GM19438 (cell line): ENCODE measurements at regions not wholly inside any gene's neighbourhood (a gene's known extent, or its start where the extent isn't known, plus 50 kb on each side); places are given as distances from the start of the nearest gene placed in this dataset.
"Not testable (repeated sequence)": the region's sequence is repeated elsewhere in the genome, so short reads cannot be mapped to it uniquely, and the experiment has no call there.

Source experiments
- ATAC-seq: cut with Tn5 transposase; IDR thresholded peaks from one replicate; pipeline ENCODE4 v1.9.1; 2021; ENCODE audit warnings: low read depth; ENCODE audit not compliant: unreplicated experiment

DNA sequence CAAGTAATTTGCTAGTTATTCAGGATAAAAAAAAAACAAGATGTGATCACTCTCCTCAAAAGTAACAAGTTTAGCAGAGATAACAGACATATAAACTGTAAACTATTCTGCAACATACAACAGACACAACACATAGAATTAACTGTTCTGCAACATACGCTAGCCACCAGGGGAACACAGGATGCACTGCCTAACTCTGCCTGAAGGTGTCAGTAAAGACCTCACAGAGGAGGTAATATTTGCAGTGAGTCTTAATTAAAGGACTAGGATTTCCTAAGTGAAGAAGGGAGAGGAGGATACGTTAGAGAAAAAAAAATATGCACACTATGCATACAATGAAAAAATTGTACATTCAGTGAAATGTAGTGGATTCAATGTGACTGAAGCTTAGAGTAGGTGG lies 129.6 kb downstream of the NBPF8 start:
- ATAC-seq = peak; percentile 99

DNA sequence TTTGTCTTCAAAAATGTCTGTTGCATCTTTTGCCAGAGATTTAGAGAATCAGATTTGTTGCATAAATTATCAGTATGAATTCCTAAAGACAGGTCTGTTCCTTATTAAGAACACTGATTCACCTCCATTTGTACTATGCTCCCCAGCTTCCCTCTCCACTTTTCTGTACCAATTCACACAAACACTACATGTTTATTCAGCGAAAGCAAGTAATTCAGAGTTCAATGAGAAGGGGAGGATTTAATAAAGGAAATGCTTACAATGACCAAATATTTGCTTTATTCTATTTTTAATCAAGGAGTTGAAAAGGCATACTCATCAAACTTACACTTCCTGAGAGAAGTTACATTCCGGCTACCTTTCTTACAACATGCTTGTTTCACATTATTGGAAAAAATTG lies 135.5 kb downstream of the NBPF8 start:
- ATAC-seq = not testable (repeated sequence)

DNA sequence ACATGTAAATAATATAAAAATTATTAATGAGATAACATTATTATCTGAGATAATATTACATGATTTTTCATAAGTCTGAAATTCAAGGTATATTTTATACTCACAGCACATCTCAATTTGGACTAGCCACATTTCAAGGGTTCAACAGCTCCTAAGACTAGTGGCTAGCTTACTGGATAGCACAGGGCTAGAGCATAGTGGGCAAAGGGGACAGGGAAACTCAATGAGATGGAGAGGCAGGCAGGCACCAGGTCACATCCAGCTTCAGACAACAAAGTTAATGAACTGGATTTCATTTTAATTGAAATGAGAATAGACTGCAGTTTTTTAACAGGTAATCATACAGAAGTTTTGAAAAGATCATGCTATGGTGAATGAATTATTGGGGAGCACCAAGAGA lies 137.4 kb downstream of the NBPF8 start:
- ATAC-seq = not testable (repeated sequence)

DNA sequence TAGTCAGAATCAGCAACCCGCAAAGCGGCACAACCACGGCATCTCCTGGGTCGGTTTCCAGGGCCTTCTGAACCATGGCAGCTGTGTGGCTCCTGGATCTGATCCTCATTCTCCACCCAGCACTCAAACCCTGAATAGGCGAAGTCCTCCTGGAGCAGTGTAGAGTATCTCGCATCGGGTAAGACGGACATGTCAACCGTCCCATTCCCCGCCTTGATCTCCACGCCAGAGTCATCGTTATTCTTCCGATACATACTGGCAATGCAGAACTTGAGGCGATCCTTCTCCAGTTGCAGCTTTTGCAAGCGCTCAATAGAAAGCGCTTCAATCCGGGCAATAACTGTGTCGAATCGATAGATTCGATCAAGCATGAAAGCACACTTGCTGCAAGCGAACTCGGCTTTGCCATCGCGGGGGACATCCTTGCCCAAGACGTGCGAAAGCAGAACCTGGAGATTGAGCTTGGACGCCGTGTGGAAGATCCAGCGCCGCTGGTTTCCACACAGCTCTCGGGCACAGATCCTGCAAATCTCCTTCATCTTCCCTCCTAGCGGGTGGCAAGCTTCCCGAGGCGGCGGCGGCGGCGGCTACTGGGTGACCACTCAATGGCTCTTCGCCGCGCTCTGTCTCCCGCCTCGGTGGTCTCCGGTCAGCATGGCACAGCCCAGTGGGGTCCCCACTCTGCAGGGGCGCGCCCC lies 142.9 kb downstream of the NBPF8 start:
- ATAC-seq = not testable (repeated sequence)

DNA sequence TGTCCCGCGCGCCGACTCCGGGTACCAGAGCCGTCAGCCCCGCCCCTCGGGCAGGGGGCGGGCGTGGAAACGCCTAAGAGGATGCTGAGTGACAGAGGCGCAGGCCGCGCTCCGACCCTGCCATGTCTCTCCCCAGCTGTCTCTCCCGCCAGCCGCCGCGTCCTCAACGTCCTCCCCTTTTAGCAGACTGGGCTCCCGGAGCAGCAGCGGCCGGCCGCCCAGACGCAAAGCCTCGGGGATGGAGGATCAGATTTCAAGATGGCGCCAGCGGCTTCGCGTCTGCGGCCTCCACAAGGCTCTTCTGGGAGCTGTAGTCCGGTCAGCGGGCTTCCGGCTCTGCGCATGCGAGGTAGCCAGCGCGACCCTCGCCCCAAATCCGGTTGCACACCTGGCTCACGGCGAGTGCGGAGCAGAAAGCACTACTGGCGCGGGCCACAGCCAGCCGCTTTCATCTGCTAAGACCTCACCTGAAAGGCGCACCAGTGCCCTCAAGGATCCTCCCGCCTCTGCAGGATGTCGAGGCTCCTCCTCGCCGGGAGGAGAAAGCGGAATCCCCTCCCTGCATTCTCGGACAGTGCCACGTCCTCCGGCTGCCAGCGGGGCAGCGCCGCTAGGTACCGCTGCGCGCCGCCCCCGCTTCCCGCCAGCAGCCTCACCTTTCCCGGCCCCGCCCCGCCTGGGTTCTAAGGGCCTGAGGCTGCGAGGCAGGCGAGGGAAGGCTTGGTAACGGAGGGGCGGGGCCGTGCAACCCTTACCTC lies 143.6 kb downstream of the NBPF8 start:
- peak; percentile 76 for ATAC-seq

DNA sequence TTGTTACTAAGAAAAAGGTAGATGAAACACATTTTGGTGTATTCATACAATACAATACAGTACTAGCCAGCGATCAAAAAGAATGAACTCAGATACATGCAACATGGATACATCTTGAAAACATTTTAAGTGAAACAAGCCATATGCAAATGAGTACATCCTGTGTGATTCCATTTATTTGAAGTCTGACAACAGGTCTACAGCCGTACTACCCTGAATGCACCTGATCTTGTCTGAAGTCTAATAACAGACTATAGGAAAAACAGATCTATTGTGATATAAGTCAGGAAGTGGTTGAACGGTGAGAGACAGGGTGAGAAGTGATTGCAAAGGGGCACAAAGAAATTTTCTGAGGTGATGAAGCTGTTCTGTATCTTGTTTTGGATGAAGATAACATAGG lies 146.9 kb downstream of the NBPF8 start:
- not testable (repeated sequence) for ATAC-seq

DNA sequence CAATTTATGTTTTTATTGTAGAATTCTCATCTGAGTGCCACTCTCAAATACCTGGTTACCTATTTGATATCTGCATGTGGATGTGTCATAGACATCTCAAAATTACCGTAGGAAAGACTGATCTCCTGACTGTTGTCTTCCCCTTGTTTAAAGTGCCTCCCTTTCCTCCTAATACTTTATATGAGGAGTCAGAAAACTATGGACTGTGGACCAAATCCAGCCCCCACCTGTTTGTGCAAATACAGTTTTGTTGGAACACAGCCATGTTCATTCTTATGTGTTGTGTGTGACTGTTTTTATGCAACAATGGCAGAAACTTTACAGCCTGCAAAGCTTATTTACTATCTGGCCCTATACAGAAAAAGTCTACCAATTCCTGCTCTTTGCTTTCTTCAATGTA lies 150.6 kb downstream of the NBPF8 start:
- ATAC-seq = not testable (repeated sequence)

DNA sequence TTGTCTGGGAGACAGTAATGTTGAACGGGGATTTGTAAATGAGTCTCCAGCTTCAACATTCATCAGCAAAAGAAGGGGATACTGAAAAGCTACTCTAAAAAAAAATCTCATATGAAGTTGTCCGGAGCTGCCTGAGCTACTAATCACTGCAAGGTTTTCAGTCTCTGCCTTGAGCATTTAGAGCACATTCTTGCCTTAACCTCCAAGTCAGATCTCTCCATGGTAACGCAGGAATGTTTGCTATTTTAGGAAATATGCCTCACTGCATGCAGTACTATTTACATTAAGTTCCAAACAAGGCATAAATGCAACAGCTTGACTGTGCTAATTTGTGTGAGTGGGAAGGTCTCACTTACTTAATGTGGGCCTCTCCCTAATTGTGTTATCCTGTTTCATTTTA lies 152.8 kb downstream of the NBPF8 start:
- ATAC-seq = not testable (repeated sequence)

DNA sequence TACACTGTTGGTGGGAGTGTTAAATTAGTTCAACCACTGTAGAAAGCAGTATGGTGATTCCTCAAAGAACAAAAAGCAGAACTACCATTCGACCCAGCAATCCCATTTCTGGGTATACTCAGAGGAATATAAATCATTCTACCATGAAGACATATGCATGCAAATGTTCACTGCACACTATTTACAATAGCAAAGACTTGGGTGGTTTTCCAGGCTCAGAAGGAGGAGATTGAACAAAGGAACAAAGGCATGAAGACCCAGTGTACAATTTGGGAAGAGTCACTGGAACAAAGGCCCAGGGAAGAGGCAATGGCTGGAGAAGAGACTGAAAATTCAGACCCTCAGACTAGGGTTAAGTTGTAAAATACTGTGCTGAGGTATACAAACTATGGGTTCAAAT lies 148.5 kb upstream of the NBPF26 start:
- not testable (repeated sequence) for ATAC-seq

DNA sequence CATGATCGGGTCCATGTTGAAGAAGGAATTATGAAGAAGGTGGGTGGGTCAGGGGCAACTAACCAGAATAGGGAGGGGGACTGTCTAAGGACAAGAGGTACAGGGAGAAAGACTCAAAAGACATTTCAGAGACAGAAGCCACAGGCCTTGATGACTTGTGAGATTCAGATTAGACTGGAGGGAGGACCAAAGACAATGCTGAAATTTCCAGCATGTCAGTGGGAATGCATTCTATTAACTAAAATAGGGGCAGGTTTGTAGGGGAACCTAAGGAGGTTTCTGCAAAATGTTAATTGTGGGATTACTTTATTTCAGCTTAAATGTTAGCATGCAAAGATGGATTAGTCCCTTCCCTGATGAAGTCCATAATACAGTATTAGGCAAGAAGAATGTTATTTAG lies 141.6 kb upstream of the NBPF26 start:
- not testable (repeated sequence) for ATAC-seq

DNA sequence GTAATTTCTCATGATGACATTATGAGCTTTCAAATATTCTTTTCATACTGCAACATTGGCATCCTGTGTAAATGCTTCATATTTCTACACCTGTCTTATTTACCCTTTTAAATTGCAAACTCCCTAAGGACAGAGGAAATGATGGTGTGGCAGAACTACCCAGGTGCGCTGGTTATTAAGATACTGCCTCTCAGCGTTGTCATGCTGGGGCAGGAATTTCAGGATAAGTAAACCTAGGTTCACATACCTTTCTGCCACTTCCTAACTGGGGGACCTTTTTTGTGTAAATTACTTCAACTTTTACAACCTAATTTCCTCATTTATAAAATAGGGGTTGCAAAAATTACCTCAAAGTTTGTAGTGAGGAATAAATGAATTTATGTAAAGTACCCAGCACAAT lies 137.7 kb upstream of the NBPF26 start:
- not testable (repeated sequence) for ATAC-seq

DNA sequence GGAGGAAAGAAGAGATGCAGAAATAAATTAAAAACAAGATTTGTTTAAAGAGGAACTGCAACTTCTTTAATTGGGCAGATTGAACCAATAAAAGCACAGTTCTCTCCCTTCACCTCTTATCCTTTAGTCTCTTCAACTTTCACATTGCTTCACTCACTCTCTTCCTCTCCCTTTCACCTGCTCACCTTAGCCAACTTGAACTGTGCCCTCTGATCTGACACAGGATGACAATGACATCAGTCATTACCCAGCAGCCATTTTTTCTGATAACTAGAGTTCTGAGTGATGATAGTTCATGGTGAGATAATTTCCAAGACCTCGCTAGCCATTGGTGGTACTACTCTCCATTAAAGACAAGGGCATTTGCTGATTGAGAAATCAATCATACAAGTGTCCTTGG lies 134.9 kb upstream of the NBPF26 start:
- ATAC-seq = not testable (repeated sequence)

DNA sequence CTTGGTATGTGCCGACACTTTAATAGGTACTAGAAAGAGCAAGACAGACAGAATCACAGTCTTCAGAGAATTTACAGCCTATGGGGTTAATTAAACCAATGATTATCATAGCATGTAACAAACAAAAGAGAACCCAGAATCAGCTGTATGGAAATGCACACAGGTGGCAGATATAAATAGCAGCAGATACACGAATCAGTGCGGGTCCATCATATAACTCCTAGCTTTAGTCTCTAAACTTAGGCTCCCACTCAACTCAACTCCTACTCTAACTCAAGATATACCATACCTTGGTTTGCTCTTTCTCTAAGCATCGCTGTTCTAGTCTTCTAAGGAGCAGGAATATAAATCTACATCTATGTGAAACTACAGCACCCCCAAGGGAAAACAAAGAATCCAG lies 132.0 kb upstream of the NBPF26 start:
- ATAC-seq = not testable (repeated sequence)

DNA sequence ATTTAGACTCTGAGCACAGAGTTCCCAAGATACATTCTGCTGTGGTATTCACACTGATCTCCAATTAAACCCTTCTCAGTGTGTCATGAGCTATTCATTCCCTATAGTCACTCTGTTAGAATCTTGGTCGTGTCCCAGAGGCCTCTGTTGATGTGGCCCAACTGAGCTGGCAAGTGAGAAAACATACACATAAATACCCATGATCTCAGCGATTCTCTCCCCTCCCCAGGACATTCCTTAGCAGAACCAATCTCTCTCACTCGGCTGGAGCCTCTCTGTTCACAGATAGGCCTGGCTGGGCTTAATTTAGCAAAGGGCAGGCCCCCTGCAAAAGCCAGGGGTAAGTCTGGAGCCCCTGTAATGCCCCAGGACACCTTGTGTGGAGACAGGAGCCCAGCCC lies 130.8 kb upstream of the NBPF26 start:
- not testable (repeated sequence) for ATAC-seq

DNA sequence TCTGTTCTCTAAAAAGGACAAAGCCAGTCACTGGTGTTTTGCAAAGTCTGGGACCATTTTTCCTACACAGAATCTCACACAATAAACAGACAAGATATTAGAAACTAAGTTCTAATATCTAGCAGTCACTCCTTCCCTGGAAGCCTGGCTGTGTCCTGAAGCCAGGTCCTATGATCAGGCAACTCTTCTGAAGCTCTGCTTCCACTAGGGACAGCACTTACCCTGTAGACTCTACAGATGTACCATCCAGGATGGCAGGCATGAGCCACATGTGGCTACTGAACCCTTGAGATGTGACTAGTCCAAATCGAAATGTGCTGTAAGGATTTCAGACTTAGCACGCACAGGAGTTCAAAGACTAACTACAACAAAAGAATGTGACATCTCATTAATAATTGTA lies 130.1 kb upstream of the NBPF26 start:
- ATAC-seq = not testable (repeated sequence)

DNA sequence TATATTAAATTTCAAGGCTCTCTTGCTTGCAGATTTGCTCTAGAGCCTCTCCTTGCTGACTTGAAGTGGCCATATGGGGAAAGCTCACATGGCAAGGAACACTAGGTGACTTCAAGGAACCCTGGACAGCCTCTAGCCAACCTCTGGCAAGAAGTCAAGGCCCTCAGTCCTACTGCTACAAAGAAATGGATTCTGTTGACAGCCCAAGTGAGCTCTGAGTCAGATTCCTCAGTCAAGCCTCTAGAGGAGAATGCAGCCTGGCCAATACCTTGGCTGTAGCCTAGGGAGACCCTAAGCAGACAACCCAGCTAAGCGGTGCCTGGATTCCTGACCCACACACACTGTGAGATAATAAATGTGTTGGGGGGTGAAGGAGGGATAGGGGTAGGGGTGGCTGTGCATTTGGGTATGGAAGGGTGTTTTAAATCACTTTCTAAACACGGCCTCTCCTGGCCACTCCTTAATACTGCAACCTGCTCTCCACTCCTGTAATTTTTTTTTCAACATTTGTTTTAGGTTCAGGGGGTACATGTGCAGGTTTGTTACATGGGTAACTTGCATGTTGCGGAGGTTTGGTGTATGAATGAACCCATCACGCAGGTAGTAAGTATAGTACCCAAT lies 125.3 kb upstream of the NBPF26 start:
- ATAC-seq = not testable (repeated sequence)

DNA sequence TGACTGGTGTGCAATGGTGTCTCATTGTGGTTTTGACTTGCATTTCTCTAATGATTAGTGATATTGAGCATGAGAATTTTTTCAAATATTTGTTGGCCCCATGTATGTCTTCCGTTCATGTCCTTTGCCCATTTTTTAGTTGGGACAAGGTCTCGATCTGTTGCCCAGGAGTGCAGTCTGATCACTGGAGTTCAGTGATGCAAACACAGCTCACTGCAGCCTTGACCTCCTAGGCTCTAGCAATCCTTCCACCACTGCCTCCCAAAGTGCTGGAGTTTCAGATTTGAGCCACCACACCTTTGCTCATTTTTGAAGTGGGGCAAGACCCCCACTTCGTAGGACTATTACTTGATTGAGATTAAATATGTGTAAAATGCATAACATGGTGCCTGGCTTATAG lies 124.2 kb upstream of the NBPF26 start:
- ATAC-seq = not testable (repeated sequence)

DNA sequence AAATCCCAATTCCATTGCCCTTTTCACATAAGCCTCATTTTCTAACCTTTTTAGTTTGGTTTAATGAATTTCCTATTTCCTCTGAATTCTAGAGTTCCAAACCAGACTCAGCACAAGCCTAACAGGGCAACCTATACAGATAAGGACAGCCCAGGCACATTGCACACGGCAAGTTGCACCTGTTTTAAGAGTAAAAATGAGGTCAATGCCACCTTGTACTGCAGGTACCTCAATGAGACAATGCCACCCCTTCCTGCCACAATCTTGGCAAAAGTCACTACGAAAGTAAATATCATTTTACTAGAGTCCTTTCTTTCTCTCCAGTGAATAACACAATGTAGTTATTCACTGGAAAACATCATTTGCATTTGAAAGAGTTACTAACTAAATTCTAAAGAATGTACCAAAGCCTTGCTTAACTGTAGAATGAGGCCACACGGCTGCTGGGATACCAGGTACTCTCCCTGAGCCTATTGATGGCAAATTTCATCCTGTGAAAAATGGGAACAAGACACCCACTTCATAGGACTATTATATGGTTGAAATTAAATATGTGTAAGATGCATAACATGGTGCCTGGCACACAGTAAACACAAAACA lies 123.2 kb upstream of the NBPF26 start:
- not testable (repeated sequence) for ATAC-seq

DNA sequence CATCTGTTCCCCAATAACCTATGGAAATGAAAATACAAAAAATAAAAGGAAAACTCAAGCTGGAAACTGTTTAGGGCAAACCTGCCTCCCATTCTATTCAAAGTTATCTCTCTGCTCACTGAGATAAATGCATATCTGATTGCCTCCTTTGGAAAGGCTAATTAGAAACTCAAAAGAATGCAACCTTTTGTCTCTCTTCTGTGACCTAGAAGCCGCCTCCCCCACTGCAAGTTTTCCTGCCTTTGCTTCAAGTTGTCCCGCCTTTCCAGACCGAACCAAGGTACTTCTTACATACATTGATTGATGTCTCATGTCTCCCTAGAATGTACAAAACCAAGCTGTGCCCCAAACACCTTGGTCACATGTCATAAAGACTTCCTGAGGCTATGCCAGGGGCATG lies 115.9 kb upstream of the NBPF26 start:
- not testable (repeated sequence) for ATAC-seq

DNA sequence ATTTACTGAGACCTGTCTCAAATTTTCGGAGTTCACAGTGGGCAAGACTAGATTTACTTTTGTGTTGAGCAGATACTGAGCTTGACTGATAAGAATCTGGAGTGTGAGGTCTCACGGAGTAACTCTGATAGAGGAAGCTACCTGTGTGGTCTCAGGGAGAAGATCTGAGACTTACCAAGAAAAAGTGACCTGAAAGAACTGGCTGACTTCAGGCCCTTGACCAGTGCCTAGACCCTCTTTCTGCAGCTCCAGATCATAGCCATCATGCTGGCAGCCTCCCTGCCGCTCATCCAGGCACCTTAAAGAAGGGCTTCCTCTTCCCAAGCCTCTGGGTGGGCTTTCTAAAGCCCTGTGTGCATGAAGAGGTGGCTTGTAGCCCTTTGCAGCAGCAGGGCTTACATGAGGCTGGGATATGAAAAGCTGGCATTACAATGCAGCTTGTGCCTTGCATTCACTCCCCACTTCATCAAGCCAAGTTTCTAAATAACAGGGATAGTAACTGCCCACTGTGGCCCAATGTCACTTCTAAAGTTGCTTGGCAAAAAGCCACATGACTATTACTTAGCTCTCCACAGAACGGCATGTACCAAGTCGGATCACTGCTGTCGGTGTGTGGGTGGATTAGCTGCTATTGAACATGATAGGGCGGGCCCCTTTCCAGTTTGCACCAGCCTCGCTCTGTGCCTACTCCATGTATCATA lies 115.3 kb upstream of the NBPF26 start:
- ATAC-seq = not testable (repeated sequence)
